ENCODE measurements at regions not wholly inside any gene's neighbourhood (a gene's known extent, or its start where the extent isn't known, plus 50 kb on each side); places are given as distances from the start of the nearest gene placed in this dataset.
"Not testable (repeated sequence)": the region's sequence is repeated elsewhere in the genome, so short reads cannot be mapped to it uniquely, and the experiment has no call there.

- no peak for DNase-seq (ENCODE audit: extremely low read depth, low read depth)
Measured at GRCh38 chr20:61090541-61090940, 161.5 kb upstream of the CDH4 start.

GRCh38 chr20:61092251-61092650 is 159.8 kb upstream of the CDH4 start:
- no peak for DNase-seq (ENCODE audit: extremely low read depth, low read depth)

- DNase-seq (ENCODE audit: extremely low read depth, low read depth), result no peak
Measured at GRCh38 chr20:61094581-61094980, 157.5 kb upstream of the CDH4 start.

- no peak for DNase-seq (ENCODE audit: extremely low read depth, low read depth)
Measured at GRCh38 chr20:61096463-61096862, 155.6 kb upstream of the CDH4 start.

- DNase-seq (ENCODE audit: extremely low read depth, low read depth), result no peak
Measured at GRCh38 chr20:61099806-61100205, 152.3 kb upstream of the CDH4 start.

GRCh38 chr20:61100489-61100888 is 151.6 kb upstream of the CDH4 start:
- no peak for DNase-seq (ENCODE audit: extremely low read depth, low read depth)

GRCh38 chr20:61101321-61101720 is 150.7 kb upstream of the CDH4 start:
- not testable (repeated sequence) for DNase-seq (ENCODE audit: extremely low read depth, low read depth)

- DNase-seq (ENCODE audit: extremely low read depth, low read depth), result no peak
Measured at GRCh38 chr20:61104232-61104631, 147.8 kb upstream of the CDH4 start.

- no peak for DNase-seq (ENCODE audit: extremely low read depth, low read depth)
Measured at GRCh38 chr20:61105395-61105794, 146.7 kb upstream of the CDH4 start.

- no peak for DNase-seq (ENCODE audit: extremely low read depth, low read depth)
Measured at GRCh38 chr20:61106438-61106837, 145.6 kb upstream of the CDH4 start.

- no peak for DNase-seq (ENCODE audit: extremely low read depth, low read depth)
Measured at GRCh38 chr20:61109221-61109805, 142.7 kb upstream of the CDH4 start.

- no peak for DNase-seq (ENCODE audit: extremely low read depth, low read depth)
Measured at GRCh38 chr20:61112515-61112914, 139.5 kb upstream of the CDH4 start.

- DNase-seq (ENCODE audit: extremely low read depth, low read depth), result no peak
Measured at GRCh38 chr20:61113731-61114130, 138.3 kb upstream of the CDH4 start.

GRCh38 chr20:61114493-61115175 is 137.4 kb upstream of the CDH4 start:
- DNase-seq (ENCODE audit: extremely low read depth, low read depth), result no peak

- no peak for DNase-seq (ENCODE audit: extremely low read depth, low read depth)
Measured at GRCh38 chr20:61115364-61116065, 136.5 kb upstream of the CDH4 start.

- DNase-seq (ENCODE audit: extremely low read depth, low read depth), result no peak
Measured at GRCh38 chr20:61117725-61118124, 134.3 kb upstream of the CDH4 start.

GRCh38 chr20:61118429-61119224 is 133.4 kb upstream of the CDH4 start:
- DNase-seq (ENCODE audit: extremely low read depth, low read depth), result no peak

- no peak for DNase-seq (ENCODE audit: extremely low read depth, low read depth)
Measured at GRCh38 chr20:61119273-61119672, 132.8 kb upstream of the CDH4 start.

GRCh38 chr20:61119794-61120410 is 132.2 kb upstream of the CDH4 start:
- no peak for DNase-seq (ENCODE audit: extremely low read depth, low read depth)

- peak; percentile 42 for DNase-seq (ENCODE audit: extremely low read depth, low read depth)
Measured at GRCh38 chr20:61120595-61121515, 131.2 kb upstream of the CDH4 start.

Measured in NCI-H460 (cell line).